Right ventricle myocardium inferior (tissue), 1 donor: ENCODE measurements at regions not wholly inside any gene's neighbourhood (a gene's known extent, or its start where the extent isn't known, plus 50 kb on each side); places are given as distances from the start of the nearest gene placed in this dataset.
"Not testable (repeated sequence)": the region's sequence is repeated elsewhere in the genome, so short reads cannot be mapped to it uniquely, and the experiment has no call there.

Experiments used
- ATAC-seq: fragments of 200-7000 bp; cut with Tn5 transposase; one replicate; pipeline ENCODE4 v1.9.1; 2020; ENCODE audit warnings: mild to moderate bottlenecking, moderate library complexity
- DNase-seq: peaks from one replicate; pipeline ENCODE4 v3.0.0; 2021; ENCODE audit errors: missing footprints
- intact Hi-C: fragments of 100-400 bp; cut with DNase I; formaldehyde crosslinking; loops from one replicate; pipeline ENCODE4 v1.11.0; 2022
- donor health status: DM: no; HTN: yes; CAD: no; lungs with severe emphysema.

DNA sequence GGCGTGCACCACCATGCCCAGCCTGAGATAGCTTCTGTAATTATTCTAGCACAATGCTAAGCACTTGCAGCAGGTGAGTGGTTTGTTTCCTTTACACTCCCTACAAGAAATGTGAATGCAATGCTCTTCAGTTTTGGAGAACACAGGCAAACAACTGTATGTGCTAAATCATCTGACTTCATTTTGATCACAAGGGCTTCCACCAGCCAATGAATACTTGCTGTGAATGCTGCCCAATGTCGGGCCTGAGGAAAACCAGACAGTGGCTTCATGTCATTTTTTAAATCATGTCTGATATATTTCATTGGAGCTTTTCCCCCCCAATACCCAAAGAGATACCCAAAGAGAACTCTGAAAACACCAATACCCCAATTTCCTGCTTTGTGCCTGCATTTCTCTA lies 155.6 kb upstream of the XPO1 start:
- no peak for ATAC-seq
- intact Hi-C loops = loop anchor here (5.0 to 10.0 kb wide), 3 partner anchors 69 to 221 kb away; partner anchors contain the start of genes USP34 and XPO1
- no peak for DNase-seq

DNA sequence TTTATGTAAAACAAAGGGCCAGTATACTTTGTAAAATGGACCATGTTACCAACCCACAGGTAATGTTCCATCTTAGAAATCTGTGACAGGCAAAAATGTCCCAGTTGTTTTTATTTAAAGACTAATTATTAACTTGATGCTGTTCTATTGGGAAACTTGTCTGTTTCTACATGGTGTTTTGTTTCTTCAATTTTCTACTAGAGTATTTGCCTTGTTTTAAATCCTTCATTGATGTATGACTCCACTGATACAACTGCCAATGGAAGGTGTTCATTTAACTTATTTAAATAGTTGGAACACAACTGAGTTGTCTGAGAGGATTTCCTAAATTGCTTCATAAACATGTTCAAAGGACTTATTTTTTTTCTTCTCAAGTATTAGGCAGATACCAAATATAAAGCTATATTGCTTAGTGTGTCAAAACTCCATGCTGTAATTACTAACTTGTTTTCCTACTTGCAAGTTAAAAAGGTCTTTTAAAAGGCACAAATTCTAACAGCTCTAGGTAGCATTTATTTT lies 152.0 kb upstream of the XPO1 start:
- ATAC-seq (no peak), DNase-seq (no peak)
- intact Hi-C loops = loop anchor here (5.0 to 10.0 kb wide), 3 partner anchors 72 to 218 kb away; partner anchors contain the start of genes USP34 and XPO1

DNA sequence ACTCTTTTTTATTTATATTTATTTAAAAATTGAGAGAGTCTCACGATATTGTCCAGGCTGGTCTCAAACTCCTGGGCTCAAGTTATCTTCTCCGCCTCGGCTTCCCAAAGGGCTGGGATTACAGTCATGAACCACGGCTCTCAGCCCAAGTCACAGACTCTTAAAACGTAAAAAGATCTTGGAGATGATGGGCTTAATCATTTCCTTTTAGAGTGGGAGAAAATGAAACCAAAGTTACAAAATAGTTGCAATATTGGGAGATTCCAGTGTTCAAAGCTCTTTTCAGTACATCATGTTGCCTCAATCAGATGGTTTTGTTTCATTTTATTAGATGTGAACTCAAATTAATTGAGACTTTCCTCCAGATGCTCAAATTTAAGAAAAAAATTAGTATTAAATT lies 151.4 kb upstream of the XPO1 start:
- ATAC-seq (no peak), DNase-seq (no peak)
- intact Hi-C loops = no loop called here

GRCh38 chr2:61688369-61689334 lies 150.5 kb upstream of the XPO1 start:
- intact Hi-C loops = no loop called here
- DNase-seq = no peak
- no peak for ATAC-seq

DNA sequence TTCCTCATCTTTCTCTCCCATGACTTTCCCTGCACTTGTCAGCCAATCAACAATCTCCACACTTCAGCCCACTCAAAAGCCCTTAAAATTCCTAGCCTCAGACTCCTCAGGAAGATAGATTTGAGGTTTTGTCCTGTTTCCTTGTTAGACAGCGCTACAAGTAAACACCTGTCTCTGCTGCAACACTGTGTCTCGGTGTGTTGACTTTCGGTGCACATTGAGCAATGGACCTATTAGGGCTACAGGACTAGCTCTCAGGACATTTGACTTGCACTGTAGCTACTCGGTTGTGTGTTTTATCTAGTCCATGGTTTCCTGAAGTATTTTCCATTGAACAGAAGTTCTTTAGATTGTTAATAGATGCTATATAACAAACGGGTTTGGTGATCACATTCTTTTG lies 140.9 kb upstream of the XPO1 start:
- DNase-seq (no peak), ATAC-seq (no peak)
- intact Hi-C loops = no loop called here

- no peak for ATAC-seq
- no peak for DNase-seq
- intact Hi-C loops = no loop called here
Measured at GRCh38 chr2:61677942-61678341, 139.8 kb upstream of the XPO1 start.

- intact Hi-C loops = no loop called here
- no peak for DNase-seq
- ATAC-seq = no peak
Measured at GRCh38 chr2:61677306-61677705, 139.2 kb upstream of the XPO1 start.

DNA sequence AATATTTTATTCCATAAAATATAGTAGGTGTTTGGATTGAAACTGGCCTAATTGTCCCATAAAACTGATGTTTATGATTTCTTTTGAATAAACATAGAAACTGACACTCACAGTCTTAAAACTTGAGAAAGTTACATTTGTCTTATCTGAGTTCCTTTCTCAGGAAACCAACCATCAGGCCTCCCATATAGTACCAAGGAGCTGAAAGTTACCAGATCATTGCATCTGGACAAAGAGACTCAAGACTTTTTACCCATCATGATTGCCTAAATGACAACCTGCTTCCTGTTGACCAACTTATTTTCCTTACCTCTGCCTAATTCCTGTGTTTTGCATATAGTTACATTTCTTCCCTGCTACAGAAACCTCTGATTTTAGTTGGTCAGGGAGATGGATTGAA lies 137.0 kb upstream of the XPO1 start:
- no peak for DNase-seq
- no peak for ATAC-seq
- intact Hi-C loops = no loop called here

DNA sequence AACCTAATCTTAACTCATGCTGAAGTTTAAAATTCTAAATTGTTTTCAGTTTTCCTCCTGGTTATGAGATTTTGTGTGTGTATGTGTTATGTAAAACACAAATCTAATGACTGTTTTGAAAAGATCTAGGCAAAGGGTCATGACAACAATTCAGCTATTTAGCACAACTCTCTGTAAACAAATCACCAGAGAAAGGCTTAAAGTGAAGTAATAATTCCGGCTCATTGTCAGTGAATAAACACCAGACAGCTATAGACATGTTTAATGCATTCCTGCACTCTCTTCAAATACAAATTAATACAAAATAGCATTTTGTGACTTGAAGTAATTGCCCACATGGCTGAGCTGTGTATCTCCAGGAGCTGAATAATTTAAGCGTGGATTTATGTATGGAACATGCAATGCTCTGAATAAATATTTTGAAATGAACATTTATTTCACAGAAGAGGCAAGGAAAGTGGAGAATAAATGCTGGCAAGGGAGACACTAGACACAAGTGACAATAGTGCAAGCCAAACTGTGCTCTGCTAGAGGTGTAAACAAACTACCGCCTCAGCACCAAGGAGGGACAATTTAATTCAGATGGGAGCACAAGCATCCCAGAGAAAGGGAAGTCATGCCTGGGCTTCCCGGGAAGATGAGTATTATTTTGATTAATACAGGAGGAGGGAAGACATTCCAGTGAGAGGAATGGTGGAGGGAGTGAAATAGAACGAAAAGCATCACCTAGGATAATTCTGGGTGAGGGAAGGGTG lies 133.6 kb upstream of the XPO1 start:
- intact Hi-C loops = loop anchor here (5.0 kb wide), 1 partner anchor 41 kb away; no protein-coding TSS in a partner anchor
- ATAC-seq (peak; percentile 24), DNase-seq (no peak)

DNA sequence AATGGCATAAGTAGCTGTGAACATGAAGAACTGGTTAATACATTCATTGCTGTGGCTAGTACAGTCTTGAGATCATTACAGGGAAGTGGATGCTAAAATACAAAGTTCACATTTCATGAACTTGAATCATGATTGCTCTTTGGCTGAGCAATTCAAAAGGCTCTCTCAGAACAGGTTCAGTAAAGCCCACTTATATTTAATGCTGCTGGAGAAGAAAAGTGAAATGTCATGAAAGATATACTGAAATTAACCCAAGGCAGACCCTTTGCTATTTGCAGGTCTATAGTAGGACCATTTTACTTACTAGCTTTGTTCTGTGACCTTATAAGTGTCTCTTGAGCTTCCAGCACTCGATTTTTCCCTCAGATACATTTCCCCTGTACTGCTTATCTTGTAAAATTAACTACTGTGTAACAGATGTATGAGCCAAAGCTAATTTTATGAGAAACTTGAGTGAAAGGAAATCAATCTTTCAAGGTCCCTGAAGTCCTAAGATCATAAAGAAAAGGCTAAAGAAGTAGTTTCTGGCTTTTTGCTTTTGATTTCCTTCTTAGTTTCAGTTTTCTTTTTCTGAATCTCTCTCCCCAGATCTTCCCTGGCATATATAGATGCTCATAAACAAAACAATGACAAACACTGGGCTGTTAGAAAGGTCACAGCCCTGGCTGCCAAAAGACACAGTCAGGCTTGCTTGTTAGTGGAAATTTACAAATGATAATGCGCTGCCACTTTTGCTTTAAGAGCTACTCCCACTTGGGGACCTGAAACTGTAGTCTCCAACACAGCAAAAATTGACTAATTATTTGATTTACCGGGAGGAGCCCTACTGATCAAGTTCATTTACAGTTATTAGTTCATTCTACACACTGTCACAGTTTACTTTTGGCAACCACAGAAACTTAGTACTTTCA lies 132.7 kb upstream of the XPO1 start:
- ATAC-seq = peak; percentile 88
- intact Hi-C loops = loop anchor here (5.0 kb wide), 1 partner anchor 41 kb away; no protein-coding TSS in a partner anchor
- DNase-seq = no peak

DNA sequence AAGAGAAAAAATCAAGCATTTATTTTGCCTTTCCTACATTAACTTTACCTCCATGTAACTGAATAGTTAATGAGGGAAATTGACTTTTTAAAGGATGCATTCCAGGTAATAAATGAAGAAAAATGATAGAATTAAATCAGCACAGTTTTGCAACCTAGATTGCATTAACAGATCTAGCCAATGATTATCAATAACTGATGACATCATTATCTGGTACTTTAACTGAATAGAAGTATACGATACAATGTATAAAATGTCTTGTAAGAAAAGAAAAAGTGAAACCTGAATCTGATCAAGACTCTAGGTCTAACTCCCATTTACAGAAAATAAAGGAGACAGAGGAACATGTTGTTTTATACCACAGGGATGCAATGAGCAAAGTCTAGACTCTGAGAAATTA lies 126.0 kb upstream of the XPO1 start:
- intact Hi-C loops = no loop called here
- ATAC-seq = no peak
- no peak for DNase-seq

DNA sequence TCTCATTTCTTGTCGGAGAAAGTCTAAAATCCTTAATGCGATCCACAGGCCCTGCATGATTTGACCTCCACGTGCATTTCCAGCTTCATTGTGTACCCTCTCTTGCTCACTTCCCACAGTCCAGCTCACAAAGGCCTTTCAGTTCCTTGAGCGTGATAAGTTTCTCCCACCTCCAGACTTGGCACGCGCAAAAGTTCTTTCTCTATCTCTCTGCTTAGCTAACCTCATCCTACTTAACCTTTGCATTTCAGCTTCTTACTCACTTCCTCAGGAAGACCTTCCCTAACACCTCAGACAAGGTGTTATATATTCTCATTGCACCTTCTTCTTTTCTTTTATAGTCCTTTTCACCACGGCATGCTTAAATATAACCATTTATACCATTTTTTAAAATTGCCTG lies 124.8 kb upstream of the XPO1 start:
- DNase-seq (no peak), ATAC-seq (no peak)
- intact Hi-C loops = no loop called here

DNA sequence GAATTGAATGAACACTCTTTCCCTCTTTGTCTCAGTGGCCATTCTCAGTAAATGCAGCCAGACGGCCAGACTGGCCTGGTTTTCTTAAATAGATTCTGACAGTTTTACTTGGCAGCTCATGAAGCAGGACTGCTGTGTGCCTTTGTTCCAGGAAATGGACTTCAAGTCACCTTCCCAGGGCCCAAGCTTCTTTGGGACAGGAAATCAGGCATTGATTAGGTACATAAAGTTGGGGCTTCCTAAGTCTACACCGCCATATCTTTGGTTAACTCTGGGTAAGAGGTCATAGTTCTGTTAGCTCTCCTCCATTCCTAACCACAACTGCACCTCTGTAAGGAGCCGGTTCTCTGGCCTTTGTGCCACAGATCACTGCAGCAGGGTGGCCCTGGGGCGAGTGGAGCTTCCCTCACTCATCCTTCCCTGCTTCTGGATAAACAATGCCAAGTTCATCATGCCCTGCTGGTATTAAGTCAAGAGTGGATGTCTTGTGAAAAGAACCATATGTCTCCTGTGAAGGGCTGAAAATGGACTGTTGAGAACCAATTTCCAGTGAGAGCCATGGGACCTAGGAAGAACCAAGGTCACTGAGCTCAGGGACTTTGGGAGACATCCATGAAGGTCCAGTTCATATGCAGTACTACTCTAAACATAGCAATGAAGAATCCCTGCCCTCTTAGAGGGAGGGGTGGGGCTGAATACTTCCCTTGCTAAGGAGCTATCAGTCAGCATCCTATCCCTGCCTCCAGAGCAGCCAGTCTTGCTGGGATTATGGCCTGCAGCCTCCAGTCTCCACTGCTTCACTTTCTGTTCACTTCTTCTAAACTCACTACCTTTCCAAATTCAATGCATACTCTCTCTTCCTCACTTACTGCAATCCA lies 122.6 kb upstream of the XPO1 start:
- peak; percentile 79 for ATAC-seq
- intact Hi-C loops = loop anchor here (2.0 kb wide), 1 partner anchor 104 kb away; no protein-coding TSS in a partner anchor
- no peak for DNase-seq

- ATAC-seq (peak; percentile 88), DNase-seq (no peak)
- intact Hi-C loops = loop anchor here (5.0 kb wide), 1 partner anchor 122 kb away; the partner anchor contains the start of gene XPO1
Measured at GRCh38 chr2:61658841-61659780, 121.0 kb upstream of the XPO1 start.

- DNase-seq, intact Hi-C loops, ATAC-seq: not testable (repeated sequence)
Measured at GRCh38 chr2:61649946-61650345, 111.8 kb upstream of the XPO1 start.

GRCh38 chr2:61649021-61649420 lies 110.9 kb upstream of the XPO1 start:
- ATAC-seq (no peak), DNase-seq (no peak)
- intact Hi-C loops = no loop called here
